Stimulated activated naive CD4-positive, alpha-beta T cell treated with Interleukin-2 at 50 U/mL for 16 hours (primary cell): ENCODE measurements at regions not wholly inside any gene's neighbourhood (a gene's known extent, or its start where the extent isn't known, plus 50 kb on each side); places are given as distances from the start of the nearest gene placed in this dataset.
"Not testable (repeated sequence)": the region's sequence is repeated elsewhere in the genome, so short reads cannot be mapped to it uniquely, and the experiment has no call there.

Experiments
- DNase-seq: peaks from one replicate; lab custom pipeline; 2025; lab: John Stamatoyannopoulos, UW

GRCh38 chr3:177338697-177339219 is 141.5 kb upstream of the TBL1XR1 start:
- no peak for DNase-seq

- not testable (repeated sequence) for DNase-seq
Measured at GRCh38 chr3:177339220-177339703, 142.0 kb upstream of the TBL1XR1 start.

GRCh38 chr3:177340243-177340830 is 143.1 kb upstream of the TBL1XR1 start:
- no peak for DNase-seq

GRCh38 chr3:177341736-177342419 is 144.6 kb upstream of the TBL1XR1 start:
- DNase-seq: no peak

- no peak for DNase-seq
Measured at GRCh38 chr3:177343122-177343625, 145.9 kb upstream of the TBL1XR1 start.

GRCh38 chr3:177345049-177345972 is 148.0 kb upstream of the TBL1XR1 start:
- peak; percentile 62 for DNase-seq

GRCh38 chr3:177345973-177346503 is 148.8 kb upstream of the TBL1XR1 start:
- DNase-seq: no peak

- no peak for DNase-seq
Measured at GRCh38 chr3:177346878-177347277, 149.6 kb upstream of the TBL1XR1 start.

GRCh38 chr3:177347611-177348010 is 150.3 kb upstream of the TBL1XR1 start:
- no peak for DNase-seq

- no peak for DNase-seq
Measured at GRCh38 chr3:177348974-177349373, 151.7 kb upstream of the TBL1XR1 start.

- no peak for DNase-seq
Measured at GRCh38 chr3:177349384-177349783, 152.1 kb upstream of the TBL1XR1 start.

- no peak for DNase-seq
Measured at GRCh38 chr3:177350121-177350520, 152.8 kb upstream of the TBL1XR1 start.

GRCh38 chr3:177351206-177351605 is 153.9 kb upstream of the TBL1XR1 start:
- DNase-seq: no peak

GRCh38 chr3:177351757-177352158 is 154.5 kb upstream of the TBL1XR1 start:
- DNase-seq: no peak

GRCh38 chr3:177352424-177352823 is 155.1 kb upstream of the TBL1XR1 start:
- DNase-seq: no peak

- no peak for DNase-seq
Measured at GRCh38 chr3:177353140-177353539, 155.9 kb upstream of the TBL1XR1 start.

- not testable (repeated sequence) for DNase-seq
Measured at GRCh38 chr3:177353879-177354278, 156.6 kb upstream of the TBL1XR1 start.

- DNase-seq: no peak
Measured at GRCh38 chr3:177354466-177354865, 157.2 kb upstream of the TBL1XR1 start.

- DNase-seq: no peak
Measured at GRCh38 chr3:177356113-177356512, 158.8 kb upstream of the TBL1XR1 start.

- no peak for DNase-seq
Measured at GRCh38 chr3:177356952-177357351, 159.7 kb upstream of the TBL1XR1 start.

- DNase-seq: no peak
Measured at GRCh38 chr3:177357352-177358090, 160.2 kb upstream of the TBL1XR1 start.
